ENCODE measurements at regions not wholly inside any gene's neighbourhood (a gene's known extent, or its start where the extent isn't known, plus 50 kb on each side); places are given as distances from the start of the nearest gene placed in this dataset.

- TF ChIP-seq CTCF (IDR thresholded peaks at IDR 0.05) = no peak
- TF ChIP-seq POLR2A (IDR thresholded peaks at IDR 0.05) = no peak
Measured at GRCh38 chr5:61706751-61707150, 374.7 kb downstream of the ZSWIM6 start.

Measured in body of pancreas (tissue), 4 donors.